B cell (primary cell): ENCODE measurements at regions not wholly inside any gene's neighbourhood (a gene's known extent, or its start where the extent isn't known, plus 50 kb on each side); places are given as distances from the start of the nearest gene placed in this dataset.

Source experiments
- ATAC-seq: fragments of 200-7000 bp; cut with Tn5 transposase; one replicate; pipeline ENCODE4 v1.10.0; 2021; ENCODE audit warnings: low read depth, mild to moderate bottlenecking, moderate number of reproducible peaks, moderate library complexity
- CTCF ChIA-PET: fragments of 350-600 bp; sonication (Branson Sonifier 250); formaldehyde crosslinking; loops from one replicate; lab custom pipeline; 2021; ENCODE audit warnings: antibody characterized with exemption, inconsistent platforms; lab: Charles Lee
- POLR2A ChIA-PET: fragments of 350-600 bp; sonication (Branson Sonifier 250); formaldehyde crosslinking; loops from one replicate; lab custom pipeline; 2021; ENCODE audit warnings: antibody characterized with exemption; lab: Charles Lee
- DNase-seq: peaks from one replicate; pipeline ENCODE4 v3.0.0; 2013
- H2AFZ ChIP-seq: 2 replicates; pipeline ENCODE4 v1.6.1; 2012; ENCODE audit warnings: mild to moderate bottlenecking, low read depth, low read length; ENCODE audit not compliant: insufficient read depth, poor library complexity, severe bottlenecking
- H3K27ac ChIP-seq, 2 donors: 1 replicate in 1 of 2; 2 replicates in 1 of 2; pipeline ENCODE4 v1.5.1; 2012 to 2013; ENCODE audit warnings: low read length in 2 of 2, mild to moderate bottlenecking in 2 of 2, moderate library complexity in 1 of 2
- H3K27me3 ChIP-seq, 4 experiments: fragments of 200-600 bp in 1 of 4; sonication (generic) in 1 of 4; replicated peaks in 1 of 4; 1 replicate in 2 of 4; 2 replicates in 2 of 4; pipeline versions ENCODE4 v1.6.1 to v1.7.0; 2013 to 2016; ENCODE audit warnings: low read length in 3 of 4, mild to moderate bottlenecking in 2 of 4, mixed read lengths in 1 of 4, moderate library complexity in 1 of 4; ENCODE audit not compliant: insufficient read depth in 4 of 4, control insufficient read depth in 3 of 4; ENCODE audit errors: control extremely low read depth in 1 of 4
- H3K36me3 ChIP-seq, 2 experiments: replicated peaks in 1 of 2; 1 replicate in 1 of 2; 2 replicates in 1 of 2; pipeline versions ENCODE4 v1.6.1 to v1.7.1; 2013; ENCODE audit warnings: low read length in 1 of 2; ENCODE audit not compliant: insufficient read depth in 2 of 2, control insufficient read depth in 1 of 2; ENCODE audit errors: control extremely low read depth in 1 of 2, extremely low read depth in 1 of 2
- H3K4me1 ChIP-seq, 2 donors: fragments of 200-600 bp in 1 of 2; sonication (generic) in 1 of 2; 1 replicate in 1 of 2; 2 replicates in 1 of 2; pipeline versions ENCODE4 v1.5.1 to v1.6.1; 2013 to 2017; ENCODE audit warnings: low read length in 2 of 2; ENCODE audit not compliant: control insufficient read depth in 2 of 2, insufficient read depth in 2 of 2
- H3K4me2 ChIP-seq: replicated peaks from 2 replicates; pipeline ENCODE3; 2012; ENCODE audit warnings: mild to moderate bottlenecking, low read depth, low read length; ENCODE audit not compliant: poor library complexity, severe bottlenecking
- H3K4me3 ChIP-seq, 5 experiments: fragments of 200-600 bp in 1 of 5; sonication (generic) in 1 of 5; 1 replicate in 3 of 5; 2 replicates in 2 of 5; pipeline versions ENCODE4 v1.5.1 to v1.7.0; 2011 to 2016; ENCODE audit warnings: low read length in 4 of 5, mild to moderate bottlenecking in 4 of 5, low read depth in 2 of 5, control low read depth in 1 of 5, moderate library complexity in 1 of 5; ENCODE audit not compliant: insufficient read depth in 1 of 5; ENCODE audit errors: control extremely low read depth in 1 of 5, extremely low read depth in 1 of 5
- H3K79me2 ChIP-seq: fragments of 200-600 bp; sonication (generic); one replicate; pipeline ENCODE4 v1.6.0; 2016; ENCODE audit warnings: low read length; ENCODE audit not compliant: control insufficient read depth, insufficient read depth
- H3K9ac ChIP-seq: fragments of 200-600 bp; sonication (generic); 2 replicates; pipeline ENCODE4 v1.6.1; 2017; ENCODE audit warnings: mild to moderate bottlenecking, low read length, moderate library complexity
- H3K9me3 ChIP-seq, 3 donors: one replicate each; pipeline versions ENCODE4 v1.6.1 to v1.7.1; 2013; ENCODE audit warnings: low read length in 2 of 3; ENCODE audit not compliant: control insufficient read depth in 2 of 3, insufficient read depth in 1 of 3; ENCODE audit errors: control extremely low read depth in 1 of 3
- H4K20me1 ChIP-seq: 2 replicates; pipeline ENCODE4 v1.6.0; 2012; ENCODE audit warnings: mild to moderate bottlenecking, low read length; ENCODE audit not compliant: insufficient read depth, control insufficient read depth, poor library complexity, severe bottlenecking
- H3K27ac Mint-ChIP-seq: one replicate; pipeline ENCODE4 v1.8.0; 2021; ENCODE audit warnings: mixed read lengths
- H3K27me3 Mint-ChIP-seq: one replicate; pipeline ENCODE4 v1.8.0; 2021; ENCODE audit warnings: mixed read lengths
- H3K4me1 Mint-ChIP-seq: one replicate; pipeline ENCODE4 v1.8.0; 2021; ENCODE audit warnings: mixed read lengths
- H3K4me3 Mint-ChIP-seq: one replicate; pipeline ENCODE4 v1.8.0; 2021; ENCODE audit warnings: mixed read lengths
- H3K9me3 Mint-ChIP-seq: one replicate; pipeline ENCODE4 v1.8.0; 2022; ENCODE audit warnings: mixed read lengths; ENCODE audit not compliant: insufficient read depth
- EZH2 ChIP-seq: IDR thresholded peaks from 2 replicates; pipeline ENCODE4 v1.6.1; 2012; ENCODE audit warnings: borderline replicate concordance, low read depth, mild to moderate bottlenecking, moderate library complexity, low read length; ENCODE audit not compliant: insufficient read depth, poor library complexity, severe bottlenecking
- WGBS: methylation state at CpG from one replicate; pipeline ENCODE4 v1.1.5; 2013; ENCODE audit warnings: missing lambda C conversion rate; ENCODE audit not compliant: insufficient coverage; 5-methylcytosine and 5-hydroxymethylcytosine counted together
- intact Hi-C: fragments of 100-400 bp; cut with micrococcal nuclease; formaldehyde crosslinking; loops from one replicate; pipeline ENCODE4 v1.10.0; 2022
- TF ChIP-seq, protein P1 (sequence below): fragments of 200-600 bp; IDR thresholded peaks from one replicate; pipeline ENCODE4 v1.8.0; 2022; ENCODE audit warnings: antibody characterized with exemption, mild to moderate bottlenecking

DNA sequence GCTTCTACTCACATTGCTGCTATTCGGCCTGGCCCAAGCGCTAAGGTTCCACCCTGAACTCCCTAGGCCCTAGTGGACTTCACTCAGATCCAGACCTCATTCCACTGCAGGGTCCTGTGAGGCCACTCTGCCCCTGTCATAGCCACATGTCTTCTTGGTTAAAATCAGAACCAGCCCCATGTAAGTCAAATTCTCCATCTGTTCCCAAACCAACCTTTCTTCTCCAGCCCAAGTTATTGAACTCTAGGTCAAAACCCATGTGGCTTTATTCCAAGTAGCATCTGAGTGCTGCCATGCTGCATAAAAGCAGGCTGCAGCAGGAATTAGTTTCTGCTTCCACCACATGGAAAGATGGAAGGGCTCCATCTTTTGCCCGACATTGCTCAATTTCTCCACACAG is 281.2 kb downstream of the SNX13 start:
- no peaks in the 10 kb centered on the region for H3K79me2 ChIP-seq
- no peaks in the 10 kb centered on the region for H3K4me1 ChIP-seq
- no peak overlapping the region for H3K4me2 ChIP-seq
- Mint-ChIP-seq H3K4me1 (no peaks in the 10 kb centered on the region), H3K9me3 (no peaks in the 10 kb centered on the region), H3K27me3 (no peaks in the 10 kb centered on the region), H3K27ac (no peak overlapping the region), H3K4me3 (no peak overlapping the region)
- TF ChIP-seq, protein P1, sequence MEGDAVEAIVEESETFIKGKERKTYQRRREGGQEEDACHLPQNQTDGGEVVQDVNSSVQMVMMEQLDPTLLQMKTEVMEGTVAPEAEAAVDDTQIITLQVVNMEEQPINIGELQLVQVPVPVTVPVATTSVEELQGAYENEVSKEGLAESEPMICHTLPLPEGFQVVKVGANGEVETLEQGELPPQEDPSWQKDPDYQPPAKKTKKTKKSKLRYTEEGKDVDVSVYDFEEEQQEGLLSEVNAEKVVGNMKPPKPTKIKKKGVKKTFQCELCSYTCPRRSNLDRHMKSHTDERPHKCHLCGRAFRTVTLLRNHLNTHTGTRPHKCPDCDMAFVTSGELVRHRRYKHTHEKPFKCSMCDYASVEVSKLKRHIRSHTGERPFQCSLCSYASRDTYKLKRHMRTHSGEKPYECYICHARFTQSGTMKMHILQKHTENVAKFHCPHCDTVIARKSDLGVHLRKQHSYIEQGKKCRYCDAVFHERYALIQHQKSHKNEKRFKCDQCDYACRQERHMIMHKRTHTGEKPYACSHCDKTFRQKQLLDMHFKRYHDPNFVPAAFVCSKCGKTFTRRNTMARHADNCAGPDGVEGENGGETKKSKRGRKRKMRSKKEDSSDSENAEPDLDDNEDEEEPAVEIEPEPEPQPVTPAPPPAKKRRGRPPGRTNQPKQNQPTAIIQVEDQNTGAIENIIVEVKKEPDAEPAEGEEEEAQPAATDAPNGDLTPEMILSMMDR: no peak
- no peak for TF ChIP-seq EZH2
- WGBS: 100% methylated on average over 2 of the region's 3 CpGs
- no peak overlapping the region for H3K4me3 ChIP-seq
- no peak overlapping the region for H2AFZ ChIP-seq
- no peaks in the 10 kb centered on the region for H3K36me3 ChIP-seq
- no peak overlapping the region for H3K9ac ChIP-seq
- H4K20me1 ChIP-seq: no peaks in the 10 kb centered on the region
- H3K9me3 ChIP-seq: no peaks in the 10 kb centered on the region
- no peak overlapping the region for H3K27ac ChIP-seq
- ATAC-seq (no peak), DNase-seq (no peak)
- H3K27me3 ChIP-seq: no peaks in the 10 kb centered on the region
- intact Hi-C loops: no loop called here
- ChIA-PET CTCF (interaction anchor here (1.0 kb wide), 1 partner anchor 13 kb away, joined by 3 read pairs; no protein-coding TSS in a partner anchor), POLR2A (no interaction called here)

DNA sequence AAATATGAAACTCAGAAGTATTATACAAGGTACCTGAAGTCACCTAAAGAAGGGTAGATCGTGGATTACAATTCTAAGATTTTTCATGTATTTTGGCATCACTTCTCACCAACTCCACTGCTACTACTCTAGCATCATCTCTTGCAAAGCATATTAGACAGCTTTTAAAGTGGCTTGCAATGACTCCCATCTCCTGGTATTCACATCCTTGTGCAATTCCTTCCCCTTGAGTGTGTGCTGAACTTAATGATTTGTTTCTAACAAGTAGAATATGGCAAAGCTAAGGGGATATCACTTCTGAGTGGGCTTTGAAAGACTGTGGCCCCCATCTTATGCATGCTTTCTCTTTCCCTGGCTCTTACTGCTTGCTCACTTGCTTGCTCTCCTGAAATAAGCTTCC is 280.2 kb downstream of the SNX13 start:
- ATAC-seq: no peak
- no peaks in the 10 kb centered on the region for H4K20me1 ChIP-seq
- Mint-ChIP-seq H3K4me3 (no peak overlapping the region), H3K4me1 (no peaks in the 10 kb centered on the region), H3K27ac (no peak overlapping the region), H3K27me3 (no peaks in the 10 kb centered on the region), H3K9me3 (no peaks in the 10 kb centered on the region)
- no peak overlapping the region for H2AFZ ChIP-seq
- no peak overlapping the region for H3K4me2 ChIP-seq
- ChIA-PET CTCF (no interaction called here), POLR2A (no interaction called here)
- H3K4me3 ChIP-seq: no peak overlapping the region
- TF ChIP-seq, protein P1: no peak
- no peaks in the 10 kb centered on the region for H3K9me3 ChIP-seq
- WGBS: no CpG with 5 or more reads among the region's 1 CpG
- H3K4me1 ChIP-seq: no peaks in the 10 kb centered on the region
- no peaks in the 10 kb centered on the region for H3K36me3 ChIP-seq
- no peaks in the 10 kb centered on the region for H3K27me3 ChIP-seq
- no peak overlapping the region for H3K27ac ChIP-seq
- no peak for DNase-seq
- intact Hi-C loops: no loop called here
- H3K9ac ChIP-seq: no peak overlapping the region
- H3K79me2 ChIP-seq: no peaks in the 10 kb centered on the region
